Testis (tissue), 2 donors: ENCODE measurements at regions not wholly inside any gene's neighbourhood (a gene's known extent, or its start where the extent isn't known, plus 50 kb on each side); places are given as distances from the start of the nearest gene placed in this dataset.

Experiments used
- POLR2A ChIP-seq: fragments of 450-650 bp; IDR thresholded peaks from one replicate; pipeline ENCODE4 v1.6.1; 2017; ENCODE audit warnings: antibody characterized with exemption, mild to moderate bottlenecking, moderate library complexity
- TF ChIP-seq, protein P1 (sequence below), 3 experiments: fragments of 450-650 bp in 2 of 3; fragments of 200-600 bp in 1 of 3; sonication (generic) in 1 of 3; IDR thresholded peaks; one replicate each; pipeline ENCODE4 v1.5.1; 2016 to 2019; ENCODE audit warnings: antibody characterized with exemption in 3 of 3, mild to moderate bottlenecking in 2 of 3, moderate library complexity in 1 of 3

DNA sequence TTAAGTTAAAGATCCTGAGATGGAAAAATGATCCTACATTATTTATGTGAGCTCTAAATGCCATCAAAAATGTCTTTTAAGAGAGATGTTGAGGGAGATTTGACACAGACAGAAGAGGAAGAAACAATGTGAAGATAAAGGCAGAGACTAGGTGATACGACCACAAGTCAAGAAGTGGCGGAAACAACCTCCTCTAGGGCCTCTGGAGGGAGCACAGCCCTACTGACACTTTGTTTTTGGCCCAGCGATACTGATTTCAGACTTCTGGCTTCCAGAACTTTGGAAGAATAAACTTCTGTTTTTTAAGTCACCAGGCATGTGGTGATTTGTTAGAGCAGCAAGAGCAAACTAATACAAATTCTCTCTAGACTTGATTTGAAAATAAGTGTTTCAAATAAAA, 1216.1 kb downstream of the FSTL5 start:
- TF ChIP-seq, protein P1, sequence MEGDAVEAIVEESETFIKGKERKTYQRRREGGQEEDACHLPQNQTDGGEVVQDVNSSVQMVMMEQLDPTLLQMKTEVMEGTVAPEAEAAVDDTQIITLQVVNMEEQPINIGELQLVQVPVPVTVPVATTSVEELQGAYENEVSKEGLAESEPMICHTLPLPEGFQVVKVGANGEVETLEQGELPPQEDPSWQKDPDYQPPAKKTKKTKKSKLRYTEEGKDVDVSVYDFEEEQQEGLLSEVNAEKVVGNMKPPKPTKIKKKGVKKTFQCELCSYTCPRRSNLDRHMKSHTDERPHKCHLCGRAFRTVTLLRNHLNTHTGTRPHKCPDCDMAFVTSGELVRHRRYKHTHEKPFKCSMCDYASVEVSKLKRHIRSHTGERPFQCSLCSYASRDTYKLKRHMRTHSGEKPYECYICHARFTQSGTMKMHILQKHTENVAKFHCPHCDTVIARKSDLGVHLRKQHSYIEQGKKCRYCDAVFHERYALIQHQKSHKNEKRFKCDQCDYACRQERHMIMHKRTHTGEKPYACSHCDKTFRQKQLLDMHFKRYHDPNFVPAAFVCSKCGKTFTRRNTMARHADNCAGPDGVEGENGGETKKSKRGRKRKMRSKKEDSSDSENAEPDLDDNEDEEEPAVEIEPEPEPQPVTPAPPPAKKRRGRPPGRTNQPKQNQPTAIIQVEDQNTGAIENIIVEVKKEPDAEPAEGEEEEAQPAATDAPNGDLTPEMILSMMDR (IDR thresholded peaks at IDR 0.05): no peak
- TF ChIP-seq POLR2A: no peak
